Panc1 (cell line): ENCODE measurements at regions not wholly inside any gene's neighbourhood (a gene's known extent, or its start where the extent isn't known, plus 50 kb on each side); places are given as distances from the start of the nearest gene placed in this dataset.

Experiments
- ATAC-seq: fragments of 200-7000 bp; cut with Tn5 transposase; 2 replicates; pipeline ENCODE4 v1.9.1; 2020; ENCODE audit warnings: mild to moderate bottlenecking, moderate library complexity
- BruUV-seq: library from RNA; stranded (reverse); fragments of 400-500 nt; replicated peaks from 2 replicates; lab custom pipeline; 2021; lab: Mats Ljungman, UMichigan
- CTCF ChIA-PET: fragments of 300-600 bp; sonication (Branson Sonifier 250); formaldehyde crosslinking; loops from one replicate; lab custom pipeline; 2022; ENCODE audit warnings: antibody characterized with exemption; lab: Charles Lee
- POLR2A ChIA-PET: fragments of 300-600 bp; sonication (Branson Sonifier 250); formaldehyde crosslinking; loops from one replicate; lab custom pipeline; 2022; ENCODE audit warnings: antibody characterized with exemption; lab: Charles Lee
- DNase-seq: peaks from one replicate; pipeline ENCODE4 v3.0.0-alpha.2; 2010; ENCODE audit warnings: low read depth, low spot score
- H3K27ac ChIP-seq: 2 replicates; pipeline ENCODE4 v1.5.1; 2011; ENCODE audit warnings: mild to moderate bottlenecking, low read length, inconsistent platforms
- H3K27me3 ChIP-seq: fragments of 200-500 bp; sonication (Bioruptor generic); 2 replicates; pipeline ENCODE4 v1.6.0; 2014; ENCODE audit warnings: low read length, inconsistent platforms; ENCODE audit not compliant: control insufficient read depth, insufficient read depth
- H3K36me3 ChIP-seq: fragments of 200-500 bp; sonication (Bioruptor generic); 2 replicates; pipeline ENCODE4 v1.5.1; 2014; ENCODE audit warnings: inconsistent platforms, mild to moderate bottlenecking, low read length, moderate library complexity; ENCODE audit not compliant: control insufficient read depth, insufficient read depth
- H3K4me1 ChIP-seq: 2 replicates; pipeline ENCODE4 v1.5.1; 2011; ENCODE audit warnings: inconsistent platforms, mild to moderate bottlenecking, low read length, moderate library complexity; ENCODE audit not compliant: control insufficient read depth, insufficient read depth
- H3K4me3 ChIP-seq, 2 experiments: 2 replicates each; pipeline ENCODE4 v1.5.1; 2011 to 2012; ENCODE audit warnings: low read depth in 2 of 2, low read length in 2 of 2, mild to moderate bottlenecking in 2 of 2, inconsistent platforms in 1 of 2, moderate library complexity in 1 of 2
- H3K9me3 ChIP-seq: fragments of 200-500 bp; sonication (Bioruptor generic); 2 replicates; pipeline ENCODE4 v1.5.1; 2014; ENCODE audit warnings: low read depth, mild to moderate bottlenecking, inconsistent platforms, low read length, moderate library complexity; ENCODE audit not compliant: control insufficient read depth, insufficient read depth
- CTCF ChIP-seq: fragments of 450-650 bp; IDR thresholded peaks from 2 replicates; pipeline ENCODE4 v1.5.1; 2017; ENCODE audit warnings: mild to moderate bottlenecking
- POLR2AphosphoS5 ChIP-seq: IDR thresholded peaks from 2 replicates; pipeline ENCODE4 v1.6.1; 2012; ENCODE audit warnings: mild to moderate bottlenecking, low read depth, low read length, moderate library complexity
- REST ChIP-seq, 2 experiments: IDR thresholded peaks; 2 replicates each; pipeline ENCODE4 v1.6.1; 2011 to 2012; ENCODE audit warnings: low read depth in 2 of 2, control low read depth in 1 of 2, low read length in 1 of 2, mild to moderate bottlenecking in 1 of 2, moderate library complexity in 1 of 2; ENCODE audit not compliant: insufficient read depth in 1 of 2
- SIN3A ChIP-seq: IDR thresholded peaks from 2 replicates; pipeline ENCODE4 v1.6.1; 2012; ENCODE audit warnings: low read depth, mild to moderate bottlenecking, low read length, moderate library complexity, borderline replicate concordance; ENCODE audit not compliant: insufficient read depth
- TCF7L2 ChIP-seq: IDR thresholded peaks from 2 replicates; pipeline ENCODE4 v1.6.1; 2011; ENCODE audit warnings: mild to moderate bottlenecking, low read depth, low read length, inconsistent platforms
- in situ Hi-C: cut with HindIII; loops from 2 replicates; pipeline ENCODE4 v1.10.0; 2016; ENCODE audit warnings: low sequenced_read_pairs, low pct_unique_long_range_greater_than_20kb
- intact Hi-C: fragments of 100-400 bp; cut with micrococcal nuclease; formaldehyde crosslinking; loops from one replicate; pipeline ENCODE4 v1.10.0; 2022; ENCODE audit not compliant: unreplicated experiment

- DNase-seq (no peak), ATAC-seq (no peak)
- in situ Hi-C loops (no loop called here), intact Hi-C loops (loop anchor here (5.0 kb wide), 1 partner anchor 891 kb away; no protein-coding TSS in a partner anchor)
- CTCF ChIA-PET = interaction anchor here (0.5 kb wide), 1 partner anchor 722 kb away, joined by 3 read pairs; no protein-coding TSS in a partner anchor
- Histone ChIP-seq H3K9me3 (no peaks in the 10 kb centered on the region), H3K4me3 (no peak overlapping the region), H3K36me3 (no peaks in the 10 kb centered on the region), H3K27me3 (no peaks in the 10 kb centered on the region), H3K4me1 (no peaks in the 10 kb centered on the region), H3K27ac (no peak overlapping the region)
- no TSS peak for BruUV-seq
- TF ChIP-seq CTCF (peak; percentile 53; the same call in 1 of the 2 replicates), REST (IDR thresholded peaks at IDR 0.05; ENCODE audit: insufficient read depth in 1 of 2, low read depth in 2 of 2, low read length in 1 of 2) (no peak), POLR2AphosphoS5 (no peak), SIN3A (no peak), TCF7L2 (no peak)
- POLR2A ChIA-PET = no interaction called here
Measured at GRCh38 chr2:33681364-33681757, 82.3 kb upstream of the FAM98A start.

- TF ChIP-seq CTCF (no peak), POLR2AphosphoS5 (no peak), REST (IDR thresholded peaks at IDR 0.05; ENCODE audit: insufficient read depth in 1 of 2, low read depth in 2 of 2, low read length in 1 of 2) (no peak), SIN3A (no peak), TCF7L2 (no peak)
- CTCF ChIA-PET = no interaction called here
- H3K27me3 ChIP-seq = no peaks in the 10 kb centered on the region
- POLR2A ChIA-PET = no interaction called here
- no peaks in the 10 kb centered on the region for H3K4me1 ChIP-seq
- intact Hi-C loops = loop anchor here (5.0 kb wide), 1 partner anchor 891 kb away; no protein-coding TSS in a partner anchor
- H3K4me3 ChIP-seq = no peak overlapping the region
- DNase-seq (no peak), ATAC-seq (no peak)
- H3K9me3 ChIP-seq = no peaks in the 10 kb centered on the region
- H3K27ac ChIP-seq = no peak overlapping the region
- in situ Hi-C loops = no loop called here
- no TSS peak for BruUV-seq
- H3K36me3 ChIP-seq = no peaks in the 10 kb centered on the region
Measured at GRCh38 chr2:33680644-33681363, 81.7 kb upstream of the FAM98A start.
